ENCODE measurements at regions not wholly inside any gene's neighbourhood (a gene's known extent, or its start where the extent isn't known, plus 50 kb on each side); places are given as distances from the start of the nearest gene placed in this dataset.

- Mint-ChIP-seq H3K36me3 (ENCODE audit: insufficient read depth in 1 of 3, low read depth in 3 of 3) (no peaks in the 10 kb centered on the region), H3K4me1 (no peaks in the 10 kb centered on the region; a peak in 1 of 4 replicates), H3K4me3 (no peak overlapping the region), H3K27me3 (ENCODE audit: low read depth) (no peaks in the 10 kb centered on the region), H3K27ac (no peak overlapping the region), H3K9me3 (no peaks in the 10 kb centered on the region)
- Histone ChIP-seq H4K5ac (ENCODE audit: insufficient read length, low read depth, low read length) (no peak overlapping the region), H2BK15ac (ENCODE audit: low read depth, low read length) (no peak overlapping the region), H3K9ac (ENCODE audit: extremely low read depth, insufficient read length, low read length) (no peak overlapping the region), H3K18ac (ENCODE audit: insufficient read length, low read depth, low read length) (no peak overlapping the region), H4K8ac (replicated peaks; ENCODE audit: insufficient read length, low read depth, low read length) (no peak overlapping the region), H3K4ac (ENCODE audit: low read depth, low read length) (no peak overlapping the region), H2BK120ac (ENCODE audit: low read depth, low read length, poor library complexity, severe bottlenecking) (no peak overlapping the region), H3K27ac (ENCODE audit: insufficient read length, low read depth, low read length) (no peak overlapping the region), H3K4me2 (ENCODE audit: insufficient read depth, insufficient read length, low read length) (no peak overlapping the region), H3K23me2 (ENCODE audit: insufficient read length, low read depth, low read length, poor library complexity, severe bottlenecking) (no peaks in the 10 kb centered on the region), H2AK5ac (ENCODE audit: insufficient read length, low read length) (no peak overlapping the region), H3K23ac (ENCODE audit: insufficient read length, low read depth, low read length) (no peak overlapping the region), H3K79me2 (ENCODE audit: insufficient read depth, low read length) (no peaks in the 10 kb centered on the region), H3K56ac (ENCODE audit: insufficient read length, low read depth, low read length) (no peak overlapping the region), H4K20me1 (ENCODE audit: control insufficient read depth, insufficient read depth, insufficient read length) (no peaks in the 10 kb centered on the region), H3K27me3 (ENCODE audit: insufficient read depth, low read length) (no peaks in the 10 kb centered on the region), H3K4me1 (ENCODE audit: insufficient read depth, low read length) (no peaks in the 10 kb centered on the region), H3K14ac (ENCODE audit: insufficient read depth, low read length) (no peak overlapping the region), H2BK20ac (ENCODE audit: low read depth, low read length, poor library complexity, severe bottlenecking) (no peak overlapping the region), H3T11ph (ENCODE audit: low read length) (no peak overlapping the region), H2BK12ac (ENCODE audit: insufficient read length, low read depth, low read length) (no peak overlapping the region), H4K91ac (ENCODE audit: insufficient read length, low read depth, low read length) (no peak overlapping the region), H2BK5ac (ENCODE audit: insufficient read length, low read length) (no peak overlapping the region), H2AFZ (ENCODE audit: low read length) (no peak overlapping the region), H3K79me1 (ENCODE audit: insufficient read depth, low read depth, low read length, poor library complexity, severe bottlenecking) (no peaks in the 10 kb centered on the region), H3K9me3 (ENCODE audit: control insufficient read depth, low read depth, low read length) (no peaks in the 10 kb centered on the region)
- DNase-seq: no peak
- no CpG with 5 or more reads among the region's 5 CpGs for WGBS (ENCODE audit: extremely low coverage, insufficient read length, low lambda C conversion rate)
- TF ChIP-seq CTCF (conservative IDR thresholded peaks at IDR 0.05): no peak
Observed at GRCh38 chr2:155830351-155830750, 502.2 kb downstream of the NR4A2 start.

All from H9 (cell line).